GM18867 (cell line): ENCODE measurements at regions not wholly inside any gene's neighbourhood (a gene's known extent, or its start where the extent isn't known, plus 50 kb on each side); places are given as distances from the start of the nearest gene placed in this dataset.
"Not testable (repeated sequence)": the region's sequence is repeated elsewhere in the genome, so short reads cannot be mapped to it uniquely, and the experiment has no call there.

Experiments used
- ATAC-seq: cut with Tn5 transposase; IDR thresholded peaks from one replicate; pipeline ENCODE4 v1.9.1; 2021; ENCODE audit warnings: mild to moderate bottlenecking, moderate library complexity; ENCODE audit not compliant: unreplicated experiment

DNA sequence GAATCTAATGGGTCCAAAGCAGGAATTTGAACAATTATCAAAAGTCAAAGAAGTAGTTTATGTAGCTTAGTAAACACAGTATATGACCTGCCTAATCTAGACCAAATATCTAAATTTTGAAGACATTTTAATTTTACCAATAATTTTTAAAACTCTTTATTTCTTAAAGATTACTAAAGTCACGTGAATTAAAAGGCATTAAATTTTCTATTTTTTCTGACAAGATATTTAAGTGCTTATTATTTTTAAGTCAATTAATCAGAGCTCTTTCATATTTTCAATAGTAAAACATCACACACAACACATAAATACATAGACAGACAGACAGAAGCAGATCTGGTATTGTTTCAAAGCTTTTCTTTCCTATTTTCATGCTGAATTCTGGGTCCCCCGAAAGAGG is 89.5 kb downstream of the ZNF467 start:
- ATAC-seq, result no peak

DNA sequence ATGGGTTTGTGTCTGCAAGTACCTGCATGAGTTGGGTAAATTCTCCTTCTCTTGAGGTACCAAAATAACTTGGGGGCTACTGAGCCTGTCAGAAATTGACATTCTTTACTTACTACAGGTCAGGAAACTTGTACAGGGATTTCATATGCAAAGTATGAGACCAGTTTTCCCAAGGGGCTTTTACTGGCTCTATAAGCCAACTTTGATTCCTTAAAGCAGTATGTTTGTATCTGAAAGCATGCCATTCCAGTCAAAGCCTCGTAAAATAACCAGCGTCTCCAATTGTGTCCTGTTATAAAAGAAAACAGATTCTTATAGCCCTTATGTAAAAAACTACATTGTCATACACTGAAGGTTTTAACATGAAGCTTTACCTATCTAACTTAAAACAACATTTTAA is 90.2 kb downstream of the ZNF467 start:
- no peak for ATAC-seq

GRCh38 chr7:149682038-149682437 is 91.3 kb downstream of the ZNF467 start:
- ATAC-seq, result no peak

GRCh38 chr7:149681274-149681673 is 92.1 kb downstream of the ZNF467 start:
- ATAC-seq, result no peak

DNA sequence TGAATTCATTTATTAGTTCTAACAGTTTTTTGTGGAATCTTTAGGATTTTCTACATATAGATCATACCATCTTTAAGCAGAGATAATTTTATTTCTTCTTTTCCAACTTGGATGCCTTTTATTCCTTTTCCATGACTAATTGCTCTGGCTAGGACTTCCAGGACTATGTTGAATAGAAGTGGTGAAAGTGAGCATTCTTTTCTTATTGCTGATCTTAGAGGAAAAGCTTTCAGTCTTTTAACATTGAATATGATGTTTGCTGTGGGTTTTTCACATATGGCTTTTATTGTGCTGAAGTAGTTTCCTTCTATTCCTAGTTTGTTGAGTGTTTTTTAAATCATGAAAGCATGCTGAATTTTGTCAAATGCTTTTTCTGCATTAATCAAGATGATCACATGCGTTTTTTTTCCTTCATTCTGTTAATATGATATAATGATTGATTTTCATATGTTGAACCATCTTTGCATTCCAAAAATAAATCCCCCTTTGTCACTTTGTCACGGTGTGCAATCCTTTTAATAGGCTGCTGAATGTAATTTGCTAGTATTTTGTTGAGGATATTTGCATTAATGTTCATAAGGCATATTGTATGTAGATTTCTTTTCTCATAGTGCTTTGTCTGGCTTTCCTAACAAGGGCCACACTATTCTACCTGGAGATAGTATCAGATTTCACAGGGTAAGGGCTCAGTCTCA is 92.9 kb downstream of the ZNF467 start:
- no peak for ATAC-seq

DNA sequence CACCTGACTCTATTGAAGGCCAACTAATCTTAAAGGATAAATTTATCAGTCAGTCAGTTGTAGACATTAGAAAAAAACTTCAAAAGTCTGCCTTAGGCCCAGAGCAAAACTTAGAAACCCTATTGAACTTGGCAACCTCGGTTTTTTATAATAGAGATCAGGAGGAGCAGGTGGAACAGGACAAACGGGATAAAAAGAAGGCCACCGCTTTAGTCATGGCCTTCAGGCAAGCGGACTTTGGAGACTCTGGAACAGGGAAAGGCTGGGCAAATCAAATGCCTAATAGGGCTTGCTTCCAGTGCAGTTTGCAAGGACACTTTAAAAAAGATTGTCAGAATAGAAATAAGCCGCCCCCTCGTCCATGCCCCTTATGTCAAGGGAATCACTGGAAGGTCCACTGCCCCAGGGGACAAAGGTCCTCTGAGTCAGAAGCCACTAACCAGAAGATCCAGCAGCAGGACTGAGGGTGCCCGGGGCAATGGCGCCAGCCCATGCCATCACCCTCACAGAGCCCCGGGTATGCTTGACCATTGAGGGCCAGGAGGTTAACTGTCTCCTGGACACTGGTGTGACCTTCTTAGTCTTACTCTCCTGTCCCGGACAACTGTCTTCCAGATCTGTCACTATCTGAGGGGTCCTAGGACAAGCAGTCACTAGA is 98.5 kb downstream of the ZNF467 start:
- ATAC-seq, result not testable (repeated sequence)

GRCh38 chr7:149673006-149673405 is 100.4 kb downstream of the ZNF467 start:
- no peak for ATAC-seq

GRCh38 chr7:149670288-149670687 is 103.1 kb downstream of the ZNF467 start:
- ATAC-seq, result no peak

GRCh38 chr7:149669121-149669818 is 104.1 kb downstream of the ZNF467 start:
- ATAC-seq, result no peak

- ATAC-seq, result no peak
Measured at GRCh38 chr7:149666360-149666945, 106.9 kb downstream of the ZNF467 start.

- not testable (repeated sequence) for ATAC-seq
Measured at GRCh38 chr7:149665618-149666017, 107.8 kb downstream of the ZNF467 start.

- no peak for ATAC-seq
Measured at GRCh38 chr7:149664666-149665065, 108.7 kb downstream of the ZNF467 start.

DNA sequence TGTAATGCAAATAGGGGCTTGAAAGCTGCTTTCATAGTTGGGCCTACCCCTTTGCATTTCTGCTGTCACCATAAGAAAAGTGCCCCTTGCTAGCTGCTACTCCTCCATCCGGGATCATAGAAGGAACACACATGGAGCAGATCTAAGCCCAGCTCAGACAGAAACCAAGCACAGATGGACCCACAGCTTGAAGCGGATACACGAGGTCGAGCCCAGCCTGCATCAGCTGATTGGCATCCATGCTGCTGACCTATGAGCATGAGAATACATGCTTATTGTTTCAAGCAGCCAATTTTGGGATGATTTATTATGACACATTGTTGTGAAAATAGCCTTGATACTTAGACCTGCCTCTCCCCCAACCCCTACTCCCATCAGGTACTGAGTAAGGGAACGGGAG is 109.2 kb downstream of the ZNF467 start:
- ATAC-seq, result no peak

GRCh38 chr7:149662591-149663095 is 110.7 kb downstream of the ZNF467 start:
- ATAC-seq, result peak; percentile 99

GRCh38 chr7:149655784-149656183 is 117.6 kb downstream of the ZNF467 start:
- no peak for ATAC-seq

DNA sequence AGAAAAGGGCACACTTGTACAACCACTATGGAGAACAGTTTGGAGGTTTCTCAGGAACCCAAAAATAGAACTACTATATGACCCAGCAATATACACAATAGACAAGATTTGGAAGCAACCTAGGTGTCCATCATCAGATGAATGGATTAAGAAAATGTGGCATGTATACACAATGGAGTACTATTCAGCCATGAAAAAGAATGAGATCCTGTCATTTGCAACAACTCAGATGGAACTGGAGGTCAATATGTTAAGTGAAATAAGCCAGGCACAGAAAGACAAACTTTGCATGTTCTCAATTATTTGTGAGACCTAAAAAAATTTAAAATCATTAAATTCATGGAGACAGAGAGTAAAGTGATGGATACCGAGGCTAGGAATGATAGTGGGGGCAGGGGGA is 118.8 kb downstream of the ZNF467 start:
- no peak for ATAC-seq

GRCh38 chr7:149650190-149650589 is 123.2 kb downstream of the ZNF467 start:
- ATAC-seq, result not testable (repeated sequence)

DNA sequence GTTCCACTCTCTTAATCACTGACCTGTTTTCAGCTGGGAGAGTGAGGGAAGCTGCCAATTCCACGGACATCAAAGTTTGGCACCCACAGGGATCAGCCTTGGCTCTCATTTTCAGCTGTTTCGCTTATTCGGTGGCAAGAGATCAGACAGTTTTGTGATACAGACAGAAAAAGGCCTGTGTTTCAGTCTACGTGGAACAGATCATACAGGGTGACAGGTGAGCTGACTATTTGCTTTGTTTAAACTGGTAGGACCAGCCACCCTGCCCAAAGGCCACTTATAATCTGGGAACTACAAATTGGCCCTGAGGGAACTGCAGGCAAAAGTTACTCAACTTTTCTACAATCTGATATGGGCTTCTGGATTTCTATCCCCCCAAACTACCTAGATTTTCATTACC is 128.6 kb downstream of the ZNF467 start:
- ATAC-seq, result no peak

DNA sequence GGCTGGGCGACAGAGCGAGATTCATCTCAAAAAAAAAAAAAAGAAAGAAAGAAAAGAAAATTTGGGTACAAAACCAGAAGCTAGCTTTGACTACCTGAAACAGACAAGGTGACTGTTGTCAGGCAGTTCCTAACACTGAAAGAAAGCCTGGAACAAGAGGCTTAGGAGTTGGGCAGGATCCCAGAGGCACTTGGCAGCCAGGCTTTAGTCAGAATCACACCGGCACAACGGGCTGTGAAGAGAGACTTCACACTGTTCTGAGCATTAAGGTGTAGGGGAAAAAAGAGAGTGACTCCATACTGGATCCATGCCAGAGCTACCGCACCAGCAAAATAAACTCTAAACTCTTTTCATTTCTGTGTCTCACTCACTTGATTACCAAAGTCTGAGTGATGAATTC is 130.8 kb downstream of the ZNF467 start:
- ATAC-seq, result no peak

GRCh38 chr7:149638566-149639320 is 134.6 kb downstream of the ZNF467 start:
- no peak for ATAC-seq
